ENCODE measurements at regions not wholly inside any gene's neighbourhood (a gene's known extent, or its start where the extent isn't known, plus 50 kb on each side); places are given as distances from the start of the nearest gene placed in this dataset.
A peak's percentile ranks its signal among the peaks of the same experiment; 100 is the strongest.
"Not testable (repeated sequence)": the region's sequence is repeated elsewhere in the genome, so short reads cannot be mapped to it uniquely, and the experiment has no call there.

DNA sequence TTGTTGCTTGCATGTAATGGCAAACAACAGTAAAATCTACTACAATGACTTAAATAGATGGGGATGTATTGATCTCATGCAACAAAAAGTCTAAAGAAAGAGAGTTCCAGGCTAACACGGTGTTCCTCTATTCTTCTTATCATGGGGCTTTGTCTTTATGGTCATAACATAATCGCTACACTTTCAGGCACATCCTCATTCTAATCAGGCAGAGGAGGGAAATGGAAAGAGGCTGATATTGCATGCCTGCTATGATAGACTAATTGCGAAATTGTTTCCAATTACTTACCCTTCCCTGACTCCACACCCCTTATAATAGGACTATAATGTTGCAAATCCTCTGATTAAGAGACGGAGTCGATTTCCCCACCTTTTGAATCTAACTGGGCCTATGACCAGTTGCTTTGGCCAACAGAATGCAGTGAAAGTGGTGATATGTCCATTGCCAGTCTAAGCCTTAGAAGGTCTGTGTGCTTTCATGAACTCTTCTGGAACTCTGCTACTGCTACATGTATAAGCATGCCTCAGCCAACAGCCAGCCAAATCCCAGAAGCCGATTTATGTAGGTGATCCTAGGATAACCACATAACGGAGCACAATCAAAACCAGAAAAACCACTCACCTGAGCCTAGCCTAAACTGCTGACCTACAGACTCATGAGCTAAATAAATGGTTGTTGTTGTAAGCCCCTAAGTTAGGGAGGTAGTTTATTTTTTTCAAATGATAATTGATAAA, 180.3 kb upstream of the TACR1 start:
- no peak for DNase-seq

DNA sequence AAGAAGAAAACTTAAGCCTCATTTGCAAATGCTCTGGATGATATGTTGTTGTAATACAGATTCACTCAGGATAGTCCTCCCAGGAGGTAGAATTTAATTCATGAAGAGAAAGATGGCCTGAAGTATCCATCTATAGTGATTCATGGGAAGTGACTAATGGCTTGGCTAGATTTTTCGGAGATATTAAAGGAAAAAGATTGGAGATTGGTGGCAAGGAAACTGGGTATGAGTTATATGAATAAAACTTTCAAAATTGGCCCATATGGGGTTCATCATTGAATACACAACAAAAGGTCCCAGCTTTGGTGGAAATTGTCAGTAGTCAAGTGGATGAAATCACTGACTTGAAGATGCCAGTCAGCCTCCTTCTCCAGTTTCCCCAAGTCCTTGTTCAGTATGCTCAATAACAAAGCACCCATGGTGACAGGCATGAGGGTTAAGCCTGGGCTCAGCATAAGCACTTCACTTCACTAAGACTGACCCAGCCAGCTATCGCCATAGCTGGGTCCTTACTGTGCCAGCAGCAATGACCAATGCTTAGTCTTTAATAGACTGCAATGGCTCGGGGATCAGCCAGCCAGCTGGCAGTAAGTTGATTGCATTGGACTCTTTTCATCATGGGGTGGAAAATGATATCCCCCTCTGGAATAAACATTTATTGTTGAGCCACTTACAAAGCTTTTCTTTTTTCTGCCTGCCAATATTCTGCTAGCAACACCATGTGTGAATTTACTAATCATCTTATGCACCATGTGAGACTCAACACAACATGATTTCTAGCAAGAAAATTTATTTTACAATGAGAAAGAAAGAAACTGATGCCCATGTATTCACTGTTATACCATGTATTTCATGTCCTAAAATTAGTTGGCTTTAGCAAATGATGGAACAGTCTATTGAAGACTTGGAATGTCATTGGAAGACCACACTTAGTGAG, 176.6 kb upstream of the TACR1 start:
- no peak for DNase-seq

- not testable (repeated sequence) for DNase-seq
Measured at GRCh38 chr2:75374414-75374957, 175.2 kb upstream of the TACR1 start.

DNA sequence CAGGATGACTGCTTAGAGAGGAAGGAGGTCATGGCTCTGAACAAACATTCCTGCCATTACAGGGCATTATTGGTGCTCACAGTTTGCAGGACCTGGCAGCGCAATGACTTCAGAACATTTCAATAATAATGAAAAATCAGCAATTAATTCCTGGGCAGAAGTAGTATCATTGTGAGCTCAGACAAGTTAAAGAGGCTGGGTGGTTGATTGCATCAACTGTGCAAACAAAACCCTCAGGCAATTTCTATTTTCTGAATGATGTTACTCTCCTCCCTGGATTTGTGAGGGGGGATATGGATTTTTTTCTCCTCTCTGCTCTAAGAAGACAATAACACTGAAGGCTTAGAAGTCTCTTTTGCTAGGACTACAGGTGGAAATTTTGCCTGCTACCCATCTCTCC, 168.1 kb upstream of the TACR1 start:
- DNase-seq, result peak; percentile 65

GRCh38 chr2:75361486-75361885, 162.2 kb upstream of the TACR1 start:
- no peak for DNase-seq

- no peak for DNase-seq
Measured at GRCh38 chr2:75360945-75361344, 161.6 kb upstream of the TACR1 start.

DNA sequence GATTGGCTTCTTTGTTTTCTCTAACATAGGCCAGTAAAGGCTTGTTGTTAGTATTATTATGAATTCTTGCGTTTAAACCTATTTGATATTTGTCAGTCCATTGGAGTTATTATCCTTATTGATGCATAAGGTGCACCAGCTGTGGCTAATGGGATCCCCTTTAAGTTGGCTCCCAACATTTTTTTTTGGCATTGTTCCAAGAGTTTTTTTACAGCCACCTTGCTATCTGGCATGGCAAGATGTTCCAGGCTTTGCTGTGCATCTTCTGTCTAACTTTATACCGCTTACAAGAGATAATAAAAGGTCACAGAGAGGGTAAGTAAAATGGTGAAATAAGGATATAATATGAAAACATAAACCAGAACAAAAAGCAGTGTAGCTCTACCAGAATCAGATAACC, 157.5 kb upstream of the TACR1 start:
- DNase-seq, result no peak

- DNase-seq, result no peak
Measured at GRCh38 chr2:75353131-75353530, 153.8 kb upstream of the TACR1 start.

- no peak for DNase-seq
Measured at GRCh38 chr2:75348307-75348706, 149.0 kb upstream of the TACR1 start.

DNA sequence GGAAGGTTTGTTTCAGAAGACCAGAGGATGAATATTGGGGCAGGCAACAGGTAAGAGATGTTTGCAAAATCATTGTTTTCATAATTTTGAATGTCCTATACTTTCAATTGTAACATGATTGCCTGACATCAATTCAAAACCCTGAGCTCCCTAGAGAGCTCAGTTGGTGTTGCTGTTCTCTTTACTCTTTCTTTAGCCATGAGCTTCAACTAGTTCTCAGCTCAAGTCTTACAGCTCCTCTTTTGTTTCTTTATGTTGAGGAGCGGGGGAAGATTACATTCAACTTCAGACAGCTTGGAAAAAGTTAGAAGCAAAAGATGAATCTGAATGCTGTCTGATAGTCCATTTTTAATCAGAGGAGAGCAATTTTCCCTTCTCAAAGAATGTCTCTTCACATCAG, 144.8 kb upstream of the TACR1 start:
- DNase-seq, result no peak

GRCh38 chr2:75342504-75343175, 143.3 kb upstream of the TACR1 start:
- DNase-seq, result no peak

DNA sequence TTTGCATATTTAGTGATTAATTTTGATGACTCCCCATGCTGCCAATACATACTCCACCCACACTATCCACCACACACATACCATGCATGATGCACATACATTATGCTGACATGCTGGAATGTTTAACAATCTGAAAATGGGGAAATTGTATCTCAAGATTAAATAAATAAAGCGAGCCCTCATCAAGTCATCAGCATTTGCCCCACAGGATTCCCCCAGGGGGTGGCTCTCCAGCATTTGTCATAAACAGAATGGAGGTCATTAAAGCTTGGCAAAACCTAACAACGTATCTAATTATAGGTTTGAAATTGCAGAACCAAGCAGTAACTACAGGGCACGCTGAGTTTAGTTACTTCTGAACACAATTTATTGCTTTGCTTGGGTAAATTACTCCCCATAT, 141.2 kb upstream of the TACR1 start:
- DNase-seq, result peak; percentile 92

DNA sequence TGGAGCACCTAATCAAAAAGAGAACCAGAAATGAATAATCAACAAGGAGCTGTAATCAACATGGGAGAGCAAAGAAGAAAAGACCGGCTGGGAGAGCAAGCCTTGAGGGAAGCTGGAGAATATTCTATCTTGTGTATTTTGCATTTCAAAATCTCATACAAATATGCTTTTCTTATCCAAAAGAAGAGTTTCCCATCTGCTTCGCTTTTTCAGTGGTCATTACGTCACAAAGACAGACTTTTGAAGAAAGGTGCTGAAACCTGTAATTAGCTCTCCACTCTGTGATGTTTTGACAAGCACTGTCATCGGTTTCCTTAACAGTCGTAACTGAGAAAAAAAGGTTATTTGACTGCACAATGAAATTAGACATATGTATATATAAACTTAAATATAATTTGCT, 139.1 kb upstream of the TACR1 start:
- no peak for DNase-seq

DNA sequence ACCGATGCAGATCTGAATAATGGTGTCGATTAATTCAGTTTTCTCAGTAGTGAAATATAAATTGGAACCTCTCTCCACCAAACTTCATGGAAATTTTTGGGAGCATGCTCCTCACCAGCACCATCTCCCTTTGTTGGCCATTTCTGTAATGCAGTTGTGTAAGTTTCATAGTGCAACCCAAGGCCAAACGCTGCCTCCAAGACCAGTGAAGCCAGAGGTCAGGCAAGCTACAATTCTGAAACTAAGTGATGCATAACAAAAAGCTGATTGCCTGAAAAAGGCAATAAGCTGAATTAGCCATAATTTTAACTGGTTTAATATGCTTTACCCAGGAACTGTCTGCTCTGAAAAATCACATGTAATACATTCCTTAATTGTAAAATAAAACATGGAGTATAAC, 138.3 kb upstream of the TACR1 start:
- DNase-seq, result no peak

DNA sequence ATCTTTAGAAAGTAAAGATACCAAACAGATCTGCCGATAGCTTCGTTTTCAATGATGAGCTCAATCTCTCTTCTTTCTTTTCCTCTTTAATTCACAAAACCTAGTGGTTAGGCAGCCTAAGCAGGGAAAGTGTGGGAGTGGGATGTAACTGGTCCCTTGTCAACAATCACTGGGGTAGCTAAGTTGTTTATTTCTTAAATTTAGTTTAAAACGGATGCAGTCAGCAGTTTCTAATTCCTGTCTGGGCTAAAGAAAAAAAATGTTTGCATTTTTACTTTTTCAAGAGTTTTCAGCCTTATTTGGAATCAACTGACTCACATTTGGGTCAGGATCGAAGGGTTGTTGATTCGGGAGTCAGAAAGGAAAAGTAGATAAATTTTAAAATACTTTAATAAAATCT, 137.7 kb upstream of the TACR1 start:
- no peak for DNase-seq

- no peak for DNase-seq
Measured at GRCh38 chr2:75336451-75336850, 137.1 kb upstream of the TACR1 start.

GRCh38 chr2:75334076-75334475, 134.8 kb upstream of the TACR1 start:
- no peak for DNase-seq

GRCh38 chr2:75333646-75334045, 134.3 kb upstream of the TACR1 start:
- no peak for DNase-seq

DNA sequence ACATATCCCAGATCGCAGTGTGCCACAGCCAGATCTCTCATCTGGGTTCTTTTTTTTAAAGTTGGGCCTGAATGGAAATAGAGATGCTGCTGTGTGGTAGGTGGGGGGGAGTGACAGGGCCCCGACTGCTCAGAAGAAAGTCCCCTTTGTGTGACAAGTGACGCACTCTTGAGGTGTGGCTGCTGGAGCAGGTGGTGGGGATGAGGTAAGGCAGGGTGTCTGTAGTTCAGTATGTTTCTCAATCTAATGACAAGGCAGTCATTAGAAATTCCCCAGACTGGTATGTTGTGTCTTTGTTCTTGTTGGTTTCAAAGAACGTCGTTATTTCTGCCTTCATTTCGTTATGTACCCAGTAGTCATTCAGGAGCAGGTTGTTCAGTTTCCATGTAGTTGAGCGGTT, 128.8 kb upstream of the TACR1 start:
- no peak for DNase-seq

DNA sequence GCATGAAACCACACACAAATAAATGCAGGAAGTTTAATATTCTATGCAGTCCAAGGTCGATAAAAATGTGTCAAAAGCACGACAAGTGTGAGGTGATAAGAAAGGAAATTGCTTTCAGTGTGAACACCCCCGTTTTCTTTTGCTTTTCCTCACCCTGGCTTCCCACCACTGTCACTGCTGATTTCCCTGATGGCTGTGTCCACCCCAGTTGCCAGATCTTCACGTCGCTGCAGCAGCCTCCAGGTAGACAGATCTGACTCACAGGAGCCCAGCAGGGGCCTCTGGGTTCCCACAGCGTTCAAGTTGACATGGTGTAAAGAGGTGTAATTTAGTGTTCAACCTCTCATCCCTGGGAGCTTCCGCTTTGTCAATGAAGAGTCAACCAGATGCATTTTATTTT, 128.0 kb upstream of the TACR1 start:
- DNase-seq, result peak; percentile 57

DNA sequence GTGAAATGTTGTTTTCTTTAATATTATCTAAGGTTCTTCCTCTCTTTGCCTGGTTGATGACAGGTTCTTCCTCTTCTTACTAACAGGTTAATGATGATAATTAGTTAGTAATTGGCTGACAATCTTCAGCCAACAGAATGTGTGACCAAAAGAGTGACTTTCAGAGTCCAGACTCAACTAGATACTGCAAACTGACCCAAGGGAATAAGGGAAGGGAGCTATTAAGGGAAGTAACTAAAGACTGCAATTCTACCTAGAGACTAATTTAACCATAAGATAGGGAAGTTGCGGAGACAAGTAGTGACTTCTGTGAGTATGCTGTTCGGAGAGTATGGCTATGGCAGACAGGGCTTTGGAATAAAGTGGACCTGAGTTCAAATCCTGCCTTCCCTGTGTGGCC, 127.3 kb upstream of the TACR1 start:
- DNase-seq, result no peak

DNA sequence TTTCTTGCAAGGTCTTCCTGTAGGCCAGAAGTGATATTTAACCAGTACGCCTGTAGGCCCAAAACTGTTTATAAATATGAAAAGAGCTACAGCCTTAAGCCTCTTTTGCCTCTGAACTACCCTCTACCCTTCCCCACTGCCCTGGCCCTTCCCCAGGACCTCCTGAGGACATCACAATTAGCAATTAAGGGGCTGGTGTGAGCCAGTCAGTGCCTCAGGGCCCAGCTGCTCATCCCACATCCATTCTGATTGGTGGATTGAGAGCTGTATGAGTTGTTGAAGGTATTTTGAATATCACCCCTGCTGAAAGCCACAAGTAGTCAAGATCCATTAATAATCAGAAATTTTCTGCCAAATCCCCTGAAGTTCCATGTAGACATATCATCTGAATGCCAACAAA, 126.3 kb upstream of the TACR1 start:
- no peak for DNase-seq

GRCh38 chr2:75324861-75325284, 125.6 kb upstream of the TACR1 start:
- DNase-seq, result no peak

All from NCI-H1417 treated with DMSO at 0.1 percent for 48 hours (cell line).